Astrocyte (in vitro differentiated cells and primary cell): ENCODE measurements at regions not wholly inside any gene's neighbourhood (a gene's known extent, or its start where the extent isn't known, plus 50 kb on each side); places are given as distances from the start of the nearest gene placed in this dataset.

Experiments
- DNase-seq: peaks from one replicate; pipeline ENCODE4 v3.0.0-alpha.2; 2010; ENCODE audit warnings: low read depth
- FAIRE-seq: peaks from 2 replicates; lab custom pipeline; 2011; peaks lifted over from hg19 to GRCh38; lab: Jason Lieb, UNC
- H2AFZ ChIP-seq: 2 replicates; pipeline ENCODE4 v1.6.0; 2012; ENCODE audit warnings: low read depth, low read length, inconsistent platforms
- H3K27ac ChIP-seq: 2 replicates; pipeline ENCODE4 v1.5.1; 2011; ENCODE audit warnings: low read depth, low read length, inconsistent platforms
- H3K27me3 ChIP-seq: 2 replicates; pipeline ENCODE4 v1.6.0; 2011; ENCODE audit warnings: low read length, inconsistent platforms; ENCODE audit not compliant: insufficient read depth
- H3K36me3 ChIP-seq: 2 replicates; pipeline ENCODE4 v1.5.1; 2011; ENCODE audit warnings: low read length, inconsistent platforms; ENCODE audit not compliant: insufficient read depth
- H3K4me1 ChIP-seq: 2 replicates; pipeline ENCODE4 v1.5.1; 2011; ENCODE audit warnings: low read length, inconsistent platforms; ENCODE audit not compliant: insufficient read depth
- H3K4me2 ChIP-seq: 2 replicates; pipeline ENCODE4 v1.6.0; 2012; ENCODE audit warnings: low read length, inconsistent platforms
- H3K4me3 ChIP-seq: 2 replicates; pipeline ENCODE4 v1.5.1; 2011; ENCODE audit warnings: low read depth, mild to moderate bottlenecking, low read length, inconsistent platforms; ENCODE audit not compliant: insufficient read depth
- H3K79me2 ChIP-seq: 2 replicates; pipeline ENCODE4 v1.6.0; 2012; ENCODE audit warnings: mild to moderate bottlenecking, low read length, inconsistent platforms; ENCODE audit not compliant: insufficient read depth
- H3K9ac ChIP-seq: 2 replicates; pipeline ENCODE4 v1.6.0; 2012; ENCODE audit warnings: mild to moderate bottlenecking, low read length, inconsistent platforms
- H3K9me3 ChIP-seq: 2 replicates; pipeline ENCODE4 v1.5.1; 2012; ENCODE audit warnings: low read depth, mild to moderate bottlenecking, low read length, inconsistent platforms; ENCODE audit not compliant: insufficient read depth
- H4K20me1 ChIP-seq: 2 replicates; pipeline ENCODE4 v1.6.0; 2012; ENCODE audit warnings: low read length, inconsistent platforms; ENCODE audit not compliant: insufficient read depth
- H3K27ac Mint-ChIP-seq: one replicate; pipeline ENCODE4 v1.8.0; 2021; ENCODE audit warnings: mild to moderate bottlenecking, mixed read lengths; ENCODE audit not compliant: unreplicated experiment
- H3K27me3 Mint-ChIP-seq: one replicate; pipeline ENCODE4 v1.8.0; 2021; ENCODE audit warnings: low read depth, mixed read lengths; ENCODE audit not compliant: unreplicated experiment
- H3K36me3 Mint-ChIP-seq: one replicate; pipeline ENCODE4 v1.8.0; 2021; ENCODE audit warnings: low read depth, mixed read lengths; ENCODE audit not compliant: unreplicated experiment
- H3K4me1 Mint-ChIP-seq: one replicate; pipeline ENCODE4 v1.8.0; 2021; ENCODE audit warnings: low read depth, mixed read lengths; ENCODE audit not compliant: unreplicated experiment
- H3K4me3 Mint-ChIP-seq: one replicate; pipeline ENCODE4 v1.8.0; 2021; ENCODE audit warnings: mild to moderate bottlenecking, moderate library complexity, mixed read lengths; ENCODE audit not compliant: unreplicated experiment
- H3K9me3 Mint-ChIP-seq: one replicate; pipeline ENCODE4 v1.8.0; 2021; ENCODE audit warnings: mild to moderate bottlenecking, mixed read lengths; ENCODE audit not compliant: unreplicated experiment
- CTCF ChIP-seq: IDR thresholded peaks from 2 replicates; pipeline ENCODE4 v1.5.1; 2011; ENCODE audit warnings: low read depth, mild to moderate bottlenecking, inconsistent platforms, low read length, moderate library complexity; ENCODE audit not compliant: insufficient read depth
- EZH2 ChIP-seq: IDR thresholded peaks from 2 replicates; pipeline ENCODE4 v1.6.1; 2012; ENCODE audit warnings: mild to moderate bottlenecking, low read length, inconsistent platforms; ENCODE audit not compliant: insufficient read depth

DNA sequence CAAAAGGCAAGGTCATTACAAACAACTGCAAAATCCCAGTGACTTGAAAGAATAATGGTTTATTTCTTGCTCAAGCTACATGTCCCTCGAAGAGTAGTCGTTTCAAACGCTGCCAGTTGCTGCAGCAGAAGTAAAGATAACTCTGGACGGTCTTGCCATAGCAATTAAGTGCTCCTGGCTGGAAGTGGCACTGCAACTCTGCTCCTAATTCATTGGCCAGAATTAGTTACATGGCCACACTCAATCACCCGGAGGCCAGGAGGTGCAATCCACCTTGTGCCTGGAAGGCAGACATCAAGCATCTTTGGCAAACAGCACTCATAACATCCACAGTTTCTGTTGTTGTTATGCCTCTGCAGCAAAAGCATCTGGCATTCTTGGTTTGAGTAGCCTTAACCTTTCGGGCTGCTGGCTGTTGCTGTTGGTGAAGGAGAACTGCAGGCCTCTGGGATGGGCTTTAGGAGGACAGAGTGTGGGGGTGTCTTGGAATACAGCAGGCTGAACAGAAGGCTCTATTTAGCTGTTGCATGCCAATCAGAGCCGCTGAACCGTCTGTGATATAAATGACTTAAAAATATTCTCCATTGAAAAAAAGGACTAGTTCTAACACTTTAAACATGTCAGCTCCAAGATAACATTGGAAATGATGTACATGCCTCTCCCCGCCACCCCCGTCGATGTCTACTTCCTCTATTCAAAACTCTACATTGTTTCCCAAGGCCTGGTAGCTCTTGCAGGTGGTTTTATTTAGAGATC, 123.5 kb upstream of the DYRK2 start:
- no peak overlapping the region for H3K4me2 ChIP-seq
- DNase-seq: no peak
- H3K27ac Mint-ChIP-seq: no peak overlapping the region
- H2AFZ ChIP-seq: no peak overlapping the region
- no peaks in the 10 kb centered on the region for H3K36me3 Mint-ChIP-seq
- TF ChIP-seq EZH2: no peak
- no peak for TF ChIP-seq CTCF
- no peaks in the 10 kb centered on the region for H3K36me3 ChIP-seq
- H4K20me1 ChIP-seq: no peaks in the 10 kb centered on the region
- H3K4me1 ChIP-seq: no peaks in the 10 kb centered on the region
- H3K9me3 ChIP-seq: no peaks in the 10 kb centered on the region
- peaks cover 3% of the 10 kb centered on the region for H3K9me3 Mint-ChIP-seq
- H3K9ac ChIP-seq: no peak overlapping the region
- H3K27ac ChIP-seq: no peak overlapping the region
- no peaks in the 10 kb centered on the region for H3K27me3 ChIP-seq
- no peak overlapping the region for H3K4me3 ChIP-seq
- no peak overlapping the region for H3K4me3 Mint-ChIP-seq
- no peak for FAIRE-seq
- H3K4me1 Mint-ChIP-seq: peaks cover 2% of the 10 kb centered on the region
- peaks cover 10% of the 10 kb centered on the region for H3K27me3 Mint-ChIP-seq
- H3K79me2 ChIP-seq: no peaks in the 10 kb centered on the region

DNA sequence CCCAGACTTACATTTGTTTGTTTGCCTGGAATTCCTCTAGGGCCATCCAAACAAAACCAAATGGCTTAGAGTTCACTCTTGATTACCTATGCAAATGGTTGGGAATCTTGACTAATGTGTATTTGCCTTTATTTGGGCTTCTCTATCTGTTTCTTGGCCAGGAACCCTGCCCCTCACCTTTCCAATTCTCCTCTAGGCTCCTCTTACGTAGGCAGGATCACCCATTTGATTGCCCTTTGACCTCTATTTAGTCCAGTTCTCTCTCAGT, 123.0 kb upstream of the DYRK2 start:
- Histone ChIP-seq H3K79me2 (no peaks in the 10 kb centered on the region), H3K36me3 (no peaks in the 10 kb centered on the region), H3K4me1 (no peaks in the 10 kb centered on the region), H3K9ac (no peak overlapping the region), H3K9me3 (no peaks in the 10 kb centered on the region), H4K20me1 (no peaks in the 10 kb centered on the region), H3K4me3 (no peak overlapping the region), H3K27me3 (no peaks in the 10 kb centered on the region), H3K27ac (no peak overlapping the region), H2AFZ (no peak overlapping the region), H3K4me2 (no peak overlapping the region)
- Mint-ChIP-seq H3K4me1 (peaks cover 2% of the 10 kb centered on the region), H3K27ac (no peak overlapping the region), H3K27me3 (peaks cover 9% of the 10 kb centered on the region), H3K4me3 (no peak overlapping the region), H3K36me3 (no peaks in the 10 kb centered on the region), H3K9me3 (peaks cover 3% of the 10 kb centered on the region)
- DNase-seq (no peak), FAIRE-seq (no peak)
- no peak for TF ChIP-seq CTCF
- TF ChIP-seq EZH2: no peak

GRCh38 chr12:67526129-67526528, 122.4 kb upstream of the DYRK2 start:
- no peak overlapping the region for H3K4me3 Mint-ChIP-seq
- no peak overlapping the region for H3K4me2 ChIP-seq
- no peak for TF ChIP-seq CTCF
- TF ChIP-seq EZH2: no peak
- no peak overlapping the region for H3K27ac Mint-ChIP-seq
- H3K27me3 ChIP-seq: no peaks in the 10 kb centered on the region
- no peak overlapping the region for H3K4me3 ChIP-seq
- no peak for FAIRE-seq
- H3K4me1 Mint-ChIP-seq: peaks cover 4% of the 10 kb centered on the region
- H3K9ac ChIP-seq: no peak overlapping the region
- H3K9me3 ChIP-seq: no peaks in the 10 kb centered on the region
- no peak overlapping the region for H3K27ac ChIP-seq
- H3K36me3 ChIP-seq: no peaks in the 10 kb centered on the region
- no peaks in the 10 kb centered on the region for H3K79me2 ChIP-seq
- no peaks in the 10 kb centered on the region for H4K20me1 ChIP-seq
- H3K4me1 ChIP-seq: peaks cover 2% of the 10 kb centered on the region
- peaks cover 6% of the 10 kb centered on the region for H3K27me3 Mint-ChIP-seq
- no peak for DNase-seq
- H3K9me3 Mint-ChIP-seq: no peaks in the 10 kb centered on the region
- H3K36me3 Mint-ChIP-seq: no peaks in the 10 kb centered on the region
- H2AFZ ChIP-seq: no peak overlapping the region
